ENCODE measurements at regions not wholly inside any gene's neighbourhood (a gene's known extent, or its start where the extent isn't known, plus 50 kb on each side); places are given as distances from the start of the nearest gene placed in this dataset.
A peak's percentile ranks its signal among the peaks of the same experiment; 100 is the strongest.

DNA sequence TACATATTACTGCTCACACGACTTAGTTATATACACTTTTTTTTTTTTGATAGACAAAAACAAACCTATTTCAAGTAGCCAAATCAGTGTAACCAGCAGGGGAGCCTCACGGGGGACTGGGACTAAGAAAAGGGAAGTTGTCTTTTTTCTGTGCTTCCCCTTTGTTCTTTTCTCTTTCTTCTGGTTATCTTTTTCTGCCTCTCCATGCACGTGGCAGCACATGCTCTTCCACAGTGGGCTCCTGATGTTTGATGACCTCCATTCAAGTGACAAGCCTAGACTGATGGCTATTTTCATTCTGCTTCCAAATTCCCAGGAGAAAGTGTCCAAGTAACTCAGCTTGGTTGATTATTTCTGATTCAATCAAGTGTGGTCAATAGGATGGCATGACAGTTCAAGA is 98.2 kb upstream of the STK39 start:
- Mint-ChIP-seq H3K9me3 (no peaks in the 10 kb centered on the region), H3K4me3 (no peak overlapping the region), H3K27ac (peak overlapping the region in 1 of 10 donors; percentile 56), H3K4me1 (peaks cover 2 to 12% (median 8%) of the 10 kb centered on the region in 4 donors), H3K36me3 (no peaks in the 10 kb centered on the region), H3K27me3 (peaks cover 0 to 18% (median 2%) of the 10 kb centered on the region in 5 donors)
- POLR2A ChIA-PET = interaction anchor here (0.7 to 1.0 kb wide), 2 partner anchors 237 to 504 kb away, joined by 3 to 4 read pairs; no protein-coding TSS in a partner anchor
- DNase-seq (no peak), ATAC-seq (no peak)

DNA sequence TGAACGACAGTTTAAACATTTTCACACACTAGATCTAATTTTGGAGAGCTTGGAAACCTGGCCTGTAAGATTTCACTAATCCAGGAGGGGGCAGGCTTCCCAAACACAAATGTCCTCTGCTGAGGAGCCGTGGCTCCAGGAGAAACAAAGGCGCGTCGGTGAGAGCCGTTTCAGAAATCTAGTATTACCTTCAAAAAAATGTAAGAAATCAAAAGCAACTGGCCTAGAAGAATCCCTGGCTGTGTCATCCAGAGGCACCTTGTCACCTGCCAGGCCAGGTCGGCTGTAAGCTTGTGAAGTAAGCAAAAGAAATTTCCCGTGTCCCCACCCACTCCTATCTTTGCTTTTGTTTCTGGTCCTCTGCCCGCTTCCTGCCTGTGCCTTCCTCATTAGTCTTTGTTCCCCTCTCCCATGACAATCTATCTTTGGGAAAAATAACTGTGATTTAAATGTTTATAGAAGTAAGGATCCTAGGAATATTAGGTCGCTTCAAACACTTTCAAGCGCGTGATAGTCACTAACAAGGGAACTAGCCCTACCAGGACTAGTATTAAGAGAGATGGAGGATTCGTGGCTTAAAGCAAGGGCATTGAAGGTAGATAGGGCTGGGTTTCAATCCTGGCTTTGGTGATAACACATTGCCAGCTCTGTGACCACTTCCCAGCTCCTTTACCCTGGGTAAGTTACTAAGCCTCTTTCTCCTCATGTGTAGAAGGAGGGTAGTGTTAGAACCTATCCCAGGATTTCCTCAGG is 99.5 kb upstream of the STK39 start:
- peak overlapping the region in 9 of 10 donors; percentile 34 to 90 (median 71) for H3K27ac Mint-ChIP-seq
- POLR2A ChIA-PET = interaction anchor here (1.0 to 1.3 kb wide), 4 partner anchors 105 to 503 kb away, joined by 3 to 5 read pairs (median 4); partner anchors contain the start of gene CERS6

DNA sequence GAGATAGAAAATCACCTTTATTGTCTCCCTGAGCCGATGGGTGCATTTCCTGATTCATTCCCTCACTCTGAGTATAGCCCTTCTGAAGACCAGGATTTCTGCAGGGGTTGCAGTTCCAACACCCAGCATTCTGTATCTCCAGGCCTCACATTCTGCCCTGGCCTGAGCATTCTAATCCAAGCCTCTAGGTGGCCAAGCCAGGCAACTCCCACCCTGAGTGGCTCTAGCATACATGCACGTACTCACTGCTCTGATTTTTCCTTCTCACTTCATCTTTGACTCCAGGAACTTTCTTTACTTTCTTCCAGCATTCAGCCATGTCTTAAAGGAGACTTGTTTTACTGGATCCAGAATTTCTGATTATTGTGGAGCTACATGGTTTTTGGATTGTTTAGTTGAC is 100.7 kb upstream of the STK39 start:
- peaks cover 0 to 2% (median 0%) of the 10 kb centered on the region in 3 donors for H3K36me3 Mint-ChIP-seq
- H3K4me1 Mint-ChIP-seq = peaks cover 2 to 12% (median 8%) of the 10 kb centered on the region in 4 donors
- ATAC-seq (no peak), DNase-seq (peak in 1 of 10 donors; percentile 6)
- peak overlapping the region in 1 of 10 donors; percentile 20 for H3K4me3 Mint-ChIP-seq
- H3K27me3 Mint-ChIP-seq = peaks cover 0 to 9% (median 1%) of the 10 kb centered on the region in 5 donors
- no peak overlapping the region for H3K27ac Mint-ChIP-seq
- peaks cover 0 to 3% (median 1%) of the 10 kb centered on the region in 9 donors for H3K9me3 Mint-ChIP-seq
- POLR2A ChIA-PET = no interaction called here

More for the DNA sequence above, 99.5 kb upstream of the STK39 start:
- DNase-seq (peak; percentile 37 to 81 (median 64)), ATAC-seq (peak; percentile 87 to 94)
- H3K4me1 Mint-ChIP-seq = peaks cover 2 to 12% (median 8%) of the 10 kb centered on the region in 4 donors
- H3K36me3 Mint-ChIP-seq = no peaks in the 10 kb centered on the region
- peaks cover 0 to 9% (median 2%) of the 10 kb centered on the region in 5 donors for H3K27me3 Mint-ChIP-seq
- peak overlapping the region; percentile 82 to 93 (median 88) for H3K4me3 Mint-ChIP-seq
- no peaks in the 10 kb centered on the region for H3K9me3 Mint-ChIP-seq

DNA sequence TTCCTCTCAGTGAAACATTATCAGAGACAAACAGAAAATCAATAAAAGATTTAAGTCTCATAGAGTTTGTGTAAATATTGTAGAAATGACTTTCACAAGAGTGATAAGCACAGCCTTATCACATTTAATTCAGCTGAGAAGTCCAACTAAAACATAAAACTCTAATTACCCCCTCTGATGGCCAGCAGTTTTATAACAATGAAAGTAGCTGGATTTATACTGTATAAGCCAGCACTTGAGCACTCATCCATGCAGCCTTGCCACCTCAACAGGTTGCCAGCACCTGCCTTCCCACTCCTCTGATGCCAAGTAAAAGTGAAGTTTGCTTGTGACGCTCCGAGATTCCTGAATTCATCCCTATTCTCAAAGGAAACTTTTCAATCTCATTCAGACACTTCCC is 103.0 kb upstream of the STK39 start:
- no peak overlapping the region for H3K27ac Mint-ChIP-seq
- no peaks in the 10 kb centered on the region for H3K27me3 Mint-ChIP-seq
- no peak overlapping the region for H3K4me3 Mint-ChIP-seq
- H3K36me3 Mint-ChIP-seq = peaks cover 0 to 6% (median 0%) of the 10 kb centered on the region in 3 donors
- no peak for DNase-seq
- peaks cover 0 to 10% (median 4%) of the 10 kb centered on the region in 9 donors for H3K9me3 Mint-ChIP-seq
- POLR2A ChIA-PET = interaction anchor here (0.5 kb wide), 1 partner anchor 495 kb away, joined by 3 read pairs; no protein-coding TSS in a partner anchor
- H3K4me1 Mint-ChIP-seq = peaks cover 12 to 30% (median 24%) of the 10 kb centered on the region in 4 donors
- ATAC-seq = no peak

DNA sequence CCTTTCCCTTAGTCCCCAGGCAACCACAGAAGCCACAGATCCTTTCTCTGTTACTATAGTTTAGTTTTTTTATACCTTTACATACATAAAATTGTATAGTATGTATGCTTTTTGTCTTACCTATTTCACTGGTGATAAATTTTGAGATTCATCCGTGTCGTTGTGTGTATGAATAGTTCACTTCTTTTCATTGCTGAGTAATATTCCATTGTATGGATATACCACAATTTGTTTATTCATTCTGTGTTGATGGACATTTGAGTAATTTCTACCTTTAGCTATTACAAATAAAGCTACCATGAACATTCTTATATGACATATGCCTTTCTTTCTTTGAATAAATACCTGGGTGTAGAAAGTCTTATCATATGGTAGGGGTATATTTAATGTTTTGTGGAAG is 102.8 kb upstream of the CERS6 start:
- peaks cover 0 to 10% (median 4%) of the 10 kb centered on the region in 9 donors for H3K9me3 Mint-ChIP-seq
- DNase-seq (no peak), ATAC-seq (no peak)
- POLR2A ChIA-PET = no interaction called here
- H3K27me3 Mint-ChIP-seq = no peaks in the 10 kb centered on the region
- no peak overlapping the region for H3K4me3 Mint-ChIP-seq
- H3K4me1 Mint-ChIP-seq = peaks cover 17 to 32% (median 25%) of the 10 kb centered on the region in 4 donors
- peaks cover 0 to 6% (median 0%) of the 10 kb centered on the region in 3 donors for H3K36me3 Mint-ChIP-seq
- H3K27ac Mint-ChIP-seq = no peak overlapping the region

DNA sequence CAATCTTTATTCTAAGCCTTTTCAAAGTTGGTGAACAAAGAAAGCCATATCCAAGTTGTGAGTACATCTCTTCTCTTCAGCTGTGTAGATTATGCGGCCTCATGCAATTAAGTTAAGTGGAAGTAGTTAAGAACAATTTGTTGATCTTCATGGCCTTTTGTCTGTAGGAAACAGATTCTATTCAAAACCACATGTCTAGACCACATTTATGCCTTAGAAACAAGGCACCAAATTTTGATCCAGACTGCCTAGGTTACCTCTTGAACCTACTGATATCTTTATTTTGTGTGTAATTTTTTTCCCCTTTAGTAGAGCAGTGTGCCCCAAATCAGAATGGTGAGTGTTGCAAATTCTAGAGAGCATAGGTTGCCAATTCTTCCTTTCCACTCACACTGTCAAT is 101.6 kb upstream of the CERS6 start:
- H3K4me3 Mint-ChIP-seq = peak overlapping the region in 5 of 10 donors; percentile 0 to 58 (median 20)
- DNase-seq (peak in 3 of 10 donors; percentile 32 to 49 (median 35)), ATAC-seq (peak; percentile 75 to 89)
- H3K27me3 Mint-ChIP-seq = no peaks in the 10 kb centered on the region
- H3K9me3 Mint-ChIP-seq = peaks cover 0 to 10% (median 4%) of the 10 kb centered on the region in 9 donors
- peak overlapping the region in 6 of 10 donors; percentile 9 to 60 (median 32) for H3K27ac Mint-ChIP-seq
- H3K4me1 Mint-ChIP-seq = peaks cover 21 to 40% (median 33%) of the 10 kb centered on the region in 4 donors
- POLR2A ChIA-PET = no interaction called here
- peaks cover 0 to 6% (median 0%) of the 10 kb centered on the region in 3 donors for H3K36me3 Mint-ChIP-seq

DNA sequence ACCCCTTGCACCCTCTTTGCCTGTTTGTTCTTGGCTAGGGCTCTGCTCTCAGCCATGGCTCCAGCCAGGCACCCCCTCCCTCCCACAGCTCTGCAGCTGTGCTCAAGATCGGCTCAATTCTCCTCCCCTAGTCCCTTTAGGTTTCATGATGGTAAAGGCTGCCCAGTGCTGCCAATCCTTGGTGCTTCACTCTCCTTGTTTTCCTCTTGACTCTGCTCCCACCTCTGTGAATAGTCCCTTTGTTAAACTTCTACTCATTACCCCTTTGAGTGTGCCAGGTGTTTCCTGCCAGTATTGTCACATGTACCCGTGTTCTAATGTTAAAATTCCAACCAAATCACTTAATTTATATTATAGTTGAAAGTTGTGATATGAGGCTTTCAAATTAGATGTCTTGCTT is 101.0 kb upstream of the CERS6 start:
- DNase-seq (no peak), ATAC-seq (peak in 1 of 2 donors; percentile 16)
- Mint-ChIP-seq H3K9me3 (peaks cover 0 to 10% (median 4%) of the 10 kb centered on the region in 9 donors), H3K27ac (peak overlapping the region in 6 of 10 donors; percentile 5 to 60 (median 12)), H3K4me1 (peaks cover 21 to 40% (median 33%) of the 10 kb centered on the region in 4 donors), H3K4me3 (peak overlapping the region in 5 of 10 donors; percentile 4 to 69 (median 41)), H3K27me3 (no peaks in the 10 kb centered on the region), H3K36me3 (peaks cover 0 to 6% (median 0%) of the 10 kb centered on the region in 3 donors)
- POLR2A ChIA-PET = no interaction called here

DNA sequence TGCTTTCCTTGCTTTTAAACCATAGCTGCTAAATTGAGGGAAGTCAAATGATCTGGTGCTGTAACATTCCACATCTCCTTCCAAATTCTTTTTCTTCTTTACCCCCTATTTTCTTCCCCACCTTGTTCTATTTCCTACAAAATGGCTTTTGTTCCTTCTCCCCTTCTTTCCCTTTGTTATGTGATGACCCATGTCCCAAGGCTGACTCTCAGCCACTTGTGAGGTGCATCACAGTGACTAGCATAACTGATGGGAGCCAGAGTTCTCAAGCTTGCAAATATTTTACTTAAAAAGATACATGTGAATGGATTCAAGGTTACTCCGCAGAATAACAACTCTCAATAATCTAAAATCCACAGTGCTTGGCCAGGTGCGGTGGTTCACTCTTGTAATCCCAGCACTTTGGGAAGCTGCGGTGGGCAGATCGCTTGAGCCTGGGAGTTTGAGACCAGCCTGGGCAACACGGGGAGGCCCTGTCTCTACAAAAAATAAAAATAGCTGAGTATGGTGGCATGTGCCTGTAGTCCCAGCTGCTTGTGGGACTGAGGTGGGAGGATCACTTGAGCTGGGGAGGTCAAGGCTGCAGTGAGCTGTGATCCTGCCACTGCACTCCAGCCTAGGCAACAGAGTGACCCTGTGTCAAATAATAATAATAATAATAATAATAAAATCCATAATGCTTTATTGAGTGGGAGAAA is 100.1 kb upstream of the CERS6 start:
- H3K27me3 Mint-ChIP-seq = no peaks in the 10 kb centered on the region
- no peak for DNase-seq
- peaks cover 0 to 10% (median 4%) of the 10 kb centered on the region in 9 donors for H3K9me3 Mint-ChIP-seq
- H3K4me3 Mint-ChIP-seq = peak overlapping the region in 1 of 10 donors; percentile 4
- H3K27ac Mint-ChIP-seq = peak overlapping the region in 1 of 10 donors; percentile 66
- POLR2A ChIA-PET = interaction anchor here (1.0 kb wide), 1 partner anchor 95 kb away, joined by 3 read pairs; no protein-coding TSS in a partner anchor
- peaks cover 21 to 40% (median 33%) of the 10 kb centered on the region in 4 donors for H3K4me1 Mint-ChIP-seq
- ATAC-seq = no peak
- H3K36me3 Mint-ChIP-seq = peaks cover 0 to 6% (median 0%) of the 10 kb centered on the region in 3 donors

DNA sequence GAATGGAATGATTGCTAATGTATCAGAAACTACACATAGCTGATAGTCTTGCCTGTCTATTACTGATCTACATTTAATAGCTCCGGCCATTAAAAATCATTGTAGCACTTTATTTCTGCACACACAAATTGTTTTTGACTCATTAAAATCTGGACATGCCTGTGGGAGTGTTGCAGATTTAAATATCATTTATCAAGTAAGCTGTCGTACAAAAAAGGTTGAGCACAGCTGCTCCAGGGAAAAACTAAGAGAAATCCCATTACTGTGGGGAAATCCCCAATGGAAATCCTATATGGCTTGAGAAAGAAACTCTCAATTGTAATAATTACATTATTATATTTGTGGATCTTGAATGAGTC is 99.6 kb upstream of the CERS6 start:
- Mint-ChIP-seq H3K4me1 (peaks cover 21 to 40% (median 33%) of the 10 kb centered on the region in 4 donors), H3K36me3 (peaks cover 0 to 6% (median 0%) of the 10 kb centered on the region in 3 donors), H3K9me3 (peaks cover 0 to 10% (median 4%) of the 10 kb centered on the region in 9 donors), H3K27me3 (no peaks in the 10 kb centered on the region), H3K4me3 (no peak overlapping the region), H3K27ac (no peak overlapping the region)
- POLR2A ChIA-PET = interaction anchor here (1.0 kb wide), 1 partner anchor 94 kb away, joined by 3 read pairs; no protein-coding TSS in a partner anchor
- DNase-seq (no peak), ATAC-seq (no peak)

DNA sequence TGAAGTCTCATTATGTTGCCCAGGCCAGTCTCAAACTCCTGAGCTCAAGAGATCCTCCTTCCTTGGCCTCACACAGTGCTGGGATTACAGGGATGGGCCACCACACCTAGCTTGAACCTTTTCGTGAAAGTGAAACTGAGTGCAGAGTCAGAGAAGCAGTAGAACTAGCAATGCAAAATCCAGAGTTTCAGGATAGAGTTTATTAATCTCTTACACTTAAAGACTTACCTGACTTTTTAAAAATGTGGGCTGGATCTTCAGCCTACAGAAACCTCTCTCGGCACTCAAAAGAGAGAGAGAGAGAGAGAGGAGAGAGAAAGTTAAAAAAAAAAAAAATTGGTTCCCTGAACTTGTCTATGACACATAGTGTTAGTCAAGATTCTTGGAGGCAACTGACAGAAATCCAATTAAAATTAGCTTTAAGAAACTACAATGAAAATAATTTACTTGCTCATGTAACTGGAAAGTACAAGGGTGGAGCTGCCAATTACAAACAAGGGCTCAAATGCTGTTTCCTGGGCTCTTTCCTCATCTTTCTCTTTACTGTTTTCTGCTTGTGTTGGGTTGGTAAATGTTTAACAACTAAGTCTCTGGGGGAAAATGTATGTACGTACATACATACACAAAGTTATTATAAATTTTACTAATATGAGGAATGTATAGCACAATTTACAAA is 98.1 kb upstream of the CERS6 start:
- Mint-ChIP-seq H3K4me1 (peaks cover 21 to 40% (median 34%) of the 10 kb centered on the region in 4 donors), H3K36me3 (peaks cover 0 to 3% (median 0%) of the 10 kb centered on the region in 3 donors), H3K9me3 (peaks cover 0 to 9% (median 3%) of the 10 kb centered on the region in 9 donors), H3K4me3 (no peak overlapping the region), H3K27me3 (no peaks in the 10 kb centered on the region), H3K27ac (peak overlapping the region in 1 of 10 donors; percentile 27)
- DNase-seq = no peak
- POLR2A ChIA-PET = interaction anchor here (0.7 kb wide), 1 partner anchor 544 kb away, joined by 3 read pairs; no protein-coding TSS in a partner anchor
- ATAC-seq = no peak

DNA sequence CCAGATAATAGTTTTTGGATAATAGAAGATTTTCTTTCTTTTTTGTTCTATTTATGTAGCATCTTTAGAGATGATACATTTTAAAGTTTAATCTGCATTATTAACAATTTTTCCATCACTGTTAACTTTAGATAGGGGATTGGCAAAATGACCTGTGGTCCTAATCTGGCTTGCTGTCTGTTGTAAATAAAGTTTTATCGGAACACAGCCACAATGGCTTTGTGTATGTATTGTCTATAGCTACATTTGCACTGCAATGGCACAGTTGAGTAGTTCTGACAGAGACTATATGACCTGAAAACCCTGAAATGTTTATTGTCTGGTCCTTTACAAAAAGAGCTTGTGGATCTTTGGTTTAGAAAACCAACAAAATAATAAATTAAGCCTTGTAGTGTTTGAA is 97.0 kb upstream of the CERS6 start:
- Mint-ChIP-seq H3K4me1 (peaks cover 21 to 36% (median 31%) of the 10 kb centered on the region in 4 donors), H3K27ac (no peak overlapping the region), H3K4me3 (no peak overlapping the region), H3K27me3 (no peaks in the 10 kb centered on the region), H3K9me3 (peaks cover 0 to 2% (median 0%) of the 10 kb centered on the region in 9 donors), H3K36me3 (no peaks in the 10 kb centered on the region)
- no peak for DNase-seq
- POLR2A ChIA-PET = no interaction called here
- ATAC-seq = no peak

Measured in naive thymus-derived CD8-positive, alpha-beta T cell (primary cell).